GM19043 (cell line): ENCODE measurements at regions not wholly inside any gene's neighbourhood (a gene's known extent, or its start where the extent isn't known, plus 50 kb on each side); places are given as distances from the start of the nearest gene placed in this dataset.
"Not testable (repeated sequence)": the region's sequence is repeated elsewhere in the genome, so short reads cannot be mapped to it uniquely, and the experiment has no call there.

Experiments
- ATAC-seq: cut with Tn5 transposase; IDR thresholded peaks from one replicate; pipeline ENCODE4 v1.9.1; 2021; ENCODE audit warnings: low read depth; ENCODE audit not compliant: unreplicated experiment

GRCh38 chr16:87150262-87150661 is 166.9 kb downstream of the C16orf95 start:
- ATAC-seq: no peak

GRCh38 chr16:87150681-87151280 is 166.4 kb downstream of the C16orf95 start:
- no peak for ATAC-seq

- no peak for ATAC-seq
Measured at GRCh38 chr16:87152221-87152755, 164.9 kb downstream of the C16orf95 start.

GRCh38 chr16:87153326-87153725 is 163.9 kb downstream of the C16orf95 start:
- no peak for ATAC-seq

DNA sequence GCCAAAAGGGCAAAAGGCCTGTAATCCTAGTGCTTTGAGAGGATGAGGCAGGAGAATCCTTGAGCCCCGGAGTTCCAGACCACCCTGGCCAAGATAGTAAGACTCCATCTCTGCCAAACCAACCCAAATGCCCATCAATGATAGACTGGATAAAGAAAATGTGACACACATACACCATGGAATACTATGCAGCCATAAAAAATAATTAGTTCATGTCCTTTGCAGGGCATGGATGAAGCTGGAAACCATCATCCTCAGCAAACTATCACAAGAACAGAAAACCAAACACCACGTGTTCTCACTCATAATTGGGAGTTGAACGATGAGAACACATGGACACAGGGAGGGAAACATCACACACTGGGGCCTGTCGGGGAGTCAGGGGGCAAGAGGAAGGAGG is 161.9 kb downstream of the C16orf95 start:
- ATAC-seq: not testable (repeated sequence)

GRCh38 chr16:87156195-87156594 is 161.0 kb downstream of the C16orf95 start:
- no peak for ATAC-seq

- no peak for ATAC-seq
Measured at GRCh38 chr16:87160234-87160636, 157.0 kb downstream of the C16orf95 start.

GRCh38 chr16:87160701-87161337 is 156.4 kb downstream of the C16orf95 start:
- ATAC-seq: no peak

GRCh38 chr16:87161410-87161809 is 155.8 kb downstream of the C16orf95 start:
- ATAC-seq: not testable (repeated sequence)

- ATAC-seq: no peak
Measured at GRCh38 chr16:87161822-87162676, 155.1 kb downstream of the C16orf95 start.

- ATAC-seq: not testable (repeated sequence)
Measured at GRCh38 chr16:87162799-87163198, 154.4 kb downstream of the C16orf95 start.

DNA sequence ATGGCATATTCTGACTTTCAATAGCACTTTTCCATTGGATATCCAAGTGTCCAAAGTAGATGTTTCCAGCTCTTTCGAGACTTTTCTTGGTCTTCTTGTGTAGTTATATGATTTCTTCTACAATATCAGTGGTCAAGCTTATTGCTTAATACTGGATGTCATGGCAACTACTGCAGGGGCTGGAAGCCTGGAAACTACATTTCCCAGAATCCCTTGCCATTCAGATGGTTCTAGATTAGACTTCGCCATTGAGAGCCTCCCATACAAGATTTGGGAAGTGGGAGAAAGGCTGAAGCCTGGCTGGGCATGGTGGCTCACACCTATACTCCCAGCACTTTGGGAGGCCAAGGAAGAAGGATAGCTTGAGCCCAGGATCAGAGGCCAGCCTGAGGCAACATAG is 153.6 kb downstream of the C16orf95 start:
- ATAC-seq: no peak

DNA sequence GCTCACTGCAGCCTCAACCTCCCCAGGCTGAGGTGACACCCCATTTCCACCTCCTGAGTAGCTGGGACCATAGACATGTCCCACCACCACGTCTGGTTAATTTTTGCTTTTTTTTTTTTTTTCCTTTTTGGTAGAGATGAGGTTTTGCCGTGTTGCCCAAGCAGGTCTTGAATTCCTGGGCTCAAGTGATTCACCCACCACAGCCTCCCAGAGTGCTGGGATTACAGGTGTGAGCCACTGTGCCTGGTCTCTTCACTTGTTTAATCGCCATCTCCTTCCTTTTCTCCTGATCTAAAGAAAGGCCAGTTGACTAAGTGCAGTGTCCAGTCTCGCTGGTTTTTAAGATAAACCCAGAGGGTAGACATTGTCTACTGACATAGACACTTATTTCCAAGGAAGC is 152.0 kb downstream of the C16orf95 start:
- no peak for ATAC-seq

GRCh38 chr16:87165885-87166284 is 151.3 kb downstream of the C16orf95 start:
- ATAC-seq: no peak

DNA sequence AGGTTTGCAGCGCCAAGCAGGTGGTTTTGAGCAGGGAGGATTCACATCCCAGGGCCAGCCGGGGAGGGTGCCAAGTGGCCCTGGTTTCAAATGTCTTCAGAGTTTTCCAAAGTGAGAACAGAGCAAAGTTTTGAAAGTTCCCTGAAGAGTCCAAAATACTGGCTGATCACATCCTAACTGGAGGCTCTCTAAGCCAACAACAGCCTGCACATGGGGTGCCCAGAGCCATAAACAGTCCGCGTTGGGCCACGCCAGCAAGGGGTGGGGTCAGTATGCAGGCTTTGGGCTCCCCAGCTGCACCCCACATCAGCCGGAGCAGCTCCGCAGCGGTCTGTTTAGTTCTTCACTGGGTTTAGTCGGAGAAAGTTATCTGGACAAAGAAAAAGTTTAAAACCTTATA is 150.9 kb downstream of the C16orf95 start:
- ATAC-seq: no peak

- ATAC-seq: no peak
Measured at GRCh38 chr16:87166934-87167333, 150.3 kb downstream of the C16orf95 start.

DNA sequence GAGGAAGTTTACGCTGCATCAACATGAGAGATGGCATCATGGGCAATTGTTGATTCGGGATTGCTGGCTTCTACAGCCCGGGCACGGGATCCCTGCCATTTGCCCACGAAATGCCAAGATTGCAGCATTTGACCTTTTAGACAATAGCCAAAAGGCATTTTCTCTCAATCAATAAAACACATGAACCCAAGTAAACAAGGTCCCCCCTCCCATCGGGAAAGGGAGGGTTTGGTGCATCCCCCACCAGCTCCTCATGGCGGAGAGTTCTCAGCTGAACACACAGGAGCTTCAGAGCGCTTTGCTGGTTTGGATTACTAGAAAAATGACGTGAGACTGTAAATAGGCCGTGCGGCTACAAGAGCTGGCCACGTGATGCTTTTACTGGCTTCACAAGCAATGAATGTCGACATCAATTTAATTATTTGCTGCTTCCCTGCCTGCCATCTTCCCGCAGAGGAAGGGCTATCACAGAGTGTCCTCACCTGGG is 147.6 kb downstream of the C16orf95 start:
- no peak for ATAC-seq

GRCh38 chr16:87170310-87170709 is 146.9 kb downstream of the C16orf95 start:
- no peak for ATAC-seq

DNA sequence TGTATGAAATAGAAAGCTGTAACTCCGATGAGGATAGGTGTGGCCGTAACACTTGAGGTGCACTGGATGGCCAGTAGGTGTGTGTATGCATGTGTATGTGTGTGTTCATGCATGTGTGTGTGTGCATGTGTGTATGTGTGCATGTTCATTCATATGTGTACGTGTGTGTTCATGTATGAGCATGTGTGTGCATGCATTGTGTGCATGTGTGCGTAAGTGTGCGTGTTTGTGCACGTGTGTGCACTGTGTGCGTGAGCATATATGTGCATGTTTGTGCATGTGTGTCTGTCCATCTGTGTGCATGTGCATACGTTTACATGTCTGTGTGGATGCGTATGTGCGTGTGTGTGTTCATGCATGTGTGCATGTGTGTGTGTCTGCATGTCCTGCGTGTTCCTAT is 145.5 kb downstream of the C16orf95 start:
- no peak for ATAC-seq

GRCh38 chr16:87172632-87173031 is 144.6 kb downstream of the C16orf95 start:
- ATAC-seq: no peak

- ATAC-seq: no peak
Measured at GRCh38 chr16:87173294-87173893, 143.8 kb downstream of the C16orf95 start.
